Upper lobe of right lung (tissue), 1 donor: ENCODE measurements at regions not wholly inside any gene's neighbourhood (a gene's known extent, or its start where the extent isn't known, plus 50 kb on each side); places are given as distances from the start of the nearest gene placed in this dataset.

Experiments
- ATAC-seq: fragments of 200-7000 bp; cut with Tn5 transposase; one replicate; pipeline ENCODE4 v1.9.1; 2020; ENCODE audit warnings: mild to moderate bottlenecking, moderate library complexity
- DNase-seq: peaks from one replicate; pipeline ENCODE4 v3.0.0-alpha.2; 2020
- H3K27ac ChIP-seq: fragments of 200-600 bp; one replicate; pipeline ENCODE4 v1.8.0; 2022
- H3K27me3 ChIP-seq: fragments of 200-600 bp; one replicate; pipeline ENCODE4 v1.8.0; 2022; ENCODE audit warnings: mild to moderate bottlenecking
- H3K36me3 ChIP-seq: fragments of 200-600 bp; one replicate; pipeline ENCODE4 v1.8.0; 2022
- H3K4me1 ChIP-seq: fragments of 200-600 bp; one replicate; pipeline ENCODE4 v1.8.0; 2022
- H3K4me3 ChIP-seq: fragments of 200-600 bp; one replicate; pipeline ENCODE4 v1.8.0; 2022; ENCODE audit warnings: mild to moderate bottlenecking
- H3K9me3 ChIP-seq: fragments of 200-600 bp; one replicate; pipeline ENCODE4 v1.8.0; 2022
- CTCF ChIP-seq: fragments of 200-600 bp; IDR thresholded peaks from one replicate; pipeline ENCODE4 v1.8.0; 2022; ENCODE audit warnings: antibody characterized with exemption
- intact Hi-C: fragments of 100-400 bp; cut with DNase I; formaldehyde crosslinking; loops from one replicate; pipeline ENCODE4 v1.11.0; 2022
- donor health status: DM: no; HTN: yes; CAD: no; lungs with severe emphysema.

- intact Hi-C loops, result no loop called here
- DNase-seq, result no peak
Observed at GRCh38 chr13:85519363-85519762, 279.9 kb downstream of the SLITRK6 start.

GRCh38 chr13:85512421-85512820 lies 286.8 kb downstream of the SLITRK6 start:
- Histone ChIP-seq H3K9me3 (no peaks in the 10 kb centered on the region), H3K4me3 (no peak overlapping the region), H3K27ac (no peak overlapping the region), H3K36me3 (no peaks in the 10 kb centered on the region), H3K27me3 (no peaks in the 10 kb centered on the region), H3K4me1 (no peaks in the 10 kb centered on the region)
- ATAC-seq (no peak), DNase-seq (no peak)
- intact Hi-C loops, result no loop called here
- no peak for TF ChIP-seq CTCF

More at GRCh38 chr13:85519363-85519762, 279.9 kb downstream of the SLITRK6 start:
- no peak for TF ChIP-seq CTCF
- Histone ChIP-seq H3K27me3 (no peaks in the 10 kb centered on the region), H3K4me1 (peaks cover 5% of the 10 kb centered on the region), H3K36me3 (no peaks in the 10 kb centered on the region), H3K27ac (no peak overlapping the region), H3K9me3 (no peaks in the 10 kb centered on the region), H3K4me3 (no peak overlapping the region)
- no peak for ATAC-seq

- no peaks in the 10 kb centered on the region for H3K36me3 ChIP-seq
- no peak for DNase-seq
- intact Hi-C loops, result no loop called here
- H3K9me3 ChIP-seq, result no peaks in the 10 kb centered on the region
- H3K27ac ChIP-seq, result no peak overlapping the region
- no peak for TF ChIP-seq CTCF
- no peaks in the 10 kb centered on the region for H3K4me1 ChIP-seq
- H3K27me3 ChIP-seq, result no peaks in the 10 kb centered on the region
- no peak for ATAC-seq
- H3K4me3 ChIP-seq, result no peak overlapping the region
Observed at GRCh38 chr13:85509512-85509911, 289.7 kb downstream of the SLITRK6 start.

- H3K27ac ChIP-seq, result no peak overlapping the region
Observed at GRCh38 chr13:85508683-85509329, 290.4 kb downstream of the SLITRK6 start.

GRCh38 chr13:85503797-85504196 lies 295.4 kb downstream of the SLITRK6 start:
- H3K36me3 ChIP-seq, result no peaks in the 10 kb centered on the region
- no peak overlapping the region for H3K4me3 ChIP-seq
- ATAC-seq, result no peak
- intact Hi-C loops, result no loop called here
- no peaks in the 10 kb centered on the region for H3K9me3 ChIP-seq
- H3K4me1 ChIP-seq, result no peaks in the 10 kb centered on the region
- TF ChIP-seq CTCF, result no peak
- H3K27me3 ChIP-seq, result no peaks in the 10 kb centered on the region
- DNase-seq, result no peak
- H3K27ac ChIP-seq, result no peak overlapping the region

More at GRCh38 chr13:85508683-85509329, 290.4 kb downstream of the SLITRK6 start:
- no peaks in the 10 kb centered on the region for H3K4me1 ChIP-seq
- no peak for TF ChIP-seq CTCF
- H3K9me3 ChIP-seq, result no peaks in the 10 kb centered on the region
- no peak overlapping the region for H3K4me3 ChIP-seq
- H3K36me3 ChIP-seq, result no peaks in the 10 kb centered on the region
- no peaks in the 10 kb centered on the region for H3K27me3 ChIP-seq
- no peak for DNase-seq
- intact Hi-C loops, result no loop called here
- peak; percentile 46 for ATAC-seq

GRCh38 chr13:85501616-85502015 lies 297.6 kb downstream of the SLITRK6 start:
- H3K4me3 ChIP-seq, result no peak overlapping the region
- no peaks in the 10 kb centered on the region for H3K36me3 ChIP-seq
- H3K4me1 ChIP-seq, result no peaks in the 10 kb centered on the region
- H3K27ac ChIP-seq, result no peak overlapping the region
- H3K27me3 ChIP-seq, result no peaks in the 10 kb centered on the region
- intact Hi-C loops, result no loop called here
- ATAC-seq (no peak), DNase-seq (no peak)
- no peaks in the 10 kb centered on the region for H3K9me3 ChIP-seq
- no peak for TF ChIP-seq CTCF
